Transverse colon (tissue), 4 donors: ENCODE measurements at regions not wholly inside any gene's neighbourhood (a gene's known extent, or its start where the extent isn't known, plus 50 kb on each side); places are given as distances from the start of the nearest gene placed in this dataset.
"Not testable (repeated sequence)": the region's sequence is repeated elsewhere in the genome, so short reads cannot be mapped to it uniquely, and the experiment has no call there.

ENCODE experiments used
- DNase-seq: peaks from one replicate; pipeline ENCODE4 v3.0.0-alpha.2; 2019
- H3K27ac ChIP-seq, 4 donors: fragments of 200-600 bp; sonication (generic); 2 replicates each; pipeline ENCODE4 v1.5.1; 2016 to 2018; ENCODE audit warnings: inconsistent platforms in 4 of 4
- H3K27me3 ChIP-seq: fragments of 200-600 bp; sonication (generic); 2 replicates; pipeline ENCODE4 v1.5.1; 2017; ENCODE audit warnings: inconsistent platforms
- H3K36me3 ChIP-seq, 4 donors: fragments of 200-600 bp; sonication (generic); 2 replicates each; pipeline ENCODE4 v1.5.1; 2017 to 2019; ENCODE audit warnings: inconsistent platforms in 4 of 4
- H3K4me1 ChIP-seq, 4 donors: fragments of 200-600 bp; sonication (generic); 2 replicates each; pipeline ENCODE4 v1.5.1; 2017 to 2020; ENCODE audit warnings: inconsistent platforms in 4 of 4
- H3K4me3 ChIP-seq, 4 donors: fragments of 200-600 bp; sonication (generic); 1 replicate in 1 of 4; 2 replicates in 3 of 4; pipeline versions ENCODE4 v1.5.1 to v1.6.1; 2017 to 2019; ENCODE audit warnings: inconsistent platforms in 4 of 4
- H3K9me3 ChIP-seq, 2 donors: fragments of 200-600 bp; sonication (generic); 2 replicates each; pipeline ENCODE4 v1.5.1; 2017 to 2019; ENCODE audit warnings: inconsistent platforms in 2 of 2
- EP300 ChIP-seq: sonication (generic); formaldehyde crosslinking; IDR thresholded peaks from one replicate; pipeline ENCODE4 v1.6.1; 2017; ENCODE audit warnings: antibody characterized with exemption, low read depth
- POLR2A ChIP-seq: fragments of 450-650 bp; IDR thresholded peaks from one replicate; pipeline ENCODE4 v1.6.1; 2016; ENCODE audit warnings: antibody characterized with exemption, mild to moderate bottlenecking, moderate library complexity
- POLR2AphosphoS5 ChIP-seq, 3 donors: sonication (generic); formaldehyde crosslinking; IDR thresholded peaks; one replicate each; pipeline ENCODE4 v1.6.1; 2016; ENCODE audit warnings: antibody characterized with exemption in 3 of 3
- WGBS, 2 donors: methylation state at CpG; one replicate each; pipeline ENCODE4 v1.1.5; 2018; ENCODE audit warnings: low coverage in 1 of 2; 5-methylcytosine and 5-hydroxymethylcytosine counted together
- in situ Hi-C, 4 donors: fragments of 200-750 bp; cut with MboI; loops; one replicate each; pipeline versions ENCODE4 v1.15.0 to v1.15.1; 2017; ENCODE audit warnings: low sequenced_read_pairs in 3 of 4, low pct_ligation_motif_present in 1 of 4, low pct_unique_long_range_greater_than_20kb in 1 of 4
- intact Hi-C: fragments of 100-400 bp; cut with DNase I; formaldehyde crosslinking; loops from one replicate; pipeline ENCODE4 v1.15.1; 2023; ENCODE audit warnings: low total_unique reads
- TF ChIP-seq, protein P1 (sequence below), 5 experiments: fragments of 200-600 bp in 3 of 5; fragments of 450-650 bp in 2 of 5; sonication (generic) in 3 of 5; IDR thresholded peaks; 1 replicate in 2 of 5; 2 replicates in 3 of 5; pipeline ENCODE4 v1.5.1; 2016 to 2017; ENCODE audit warnings: antibody characterized with exemption in 5 of 5, inconsistent platforms in 3 of 5, mild to moderate bottlenecking in 2 of 5, moderate library complexity in 1 of 5

DNA sequence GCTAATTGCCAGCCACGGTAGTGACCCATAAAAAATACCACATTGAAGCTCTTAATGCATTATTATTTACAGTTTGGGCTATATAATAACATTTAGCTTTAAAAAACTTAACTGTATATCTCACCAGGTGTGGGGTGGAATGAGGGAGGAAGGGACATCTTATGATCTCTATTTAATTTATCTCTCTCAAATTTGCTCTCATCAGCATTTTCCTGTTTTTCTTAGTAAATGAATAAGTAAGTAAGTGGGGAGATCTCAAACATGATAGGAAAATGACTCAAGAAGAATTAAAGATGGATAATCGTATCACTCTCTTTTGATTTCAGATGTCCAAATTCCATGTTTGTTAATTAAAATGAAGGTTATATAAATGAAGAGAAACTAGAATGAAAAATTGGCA lies 200.7 kb upstream of the NR3C2 start:
- in situ Hi-C loops, result no loop called here
- Histone ChIP-seq H3K27ac (no peak overlapping the region), H3K4me1 (no peaks in the 10 kb centered on the region), H3K9me3 (peaks cover 5 to 11% of the 10 kb centered on the region in 2 donors), H3K27me3 (no peaks in the 10 kb centered on the region), H3K4me3 (no peak overlapping the region), H3K36me3 (peaks cover 0 to 9% (median 3%) of the 10 kb centered on the region in 4 donors)
- WGBS, 2 donors, result 83 to 84% methylated on average over 2 of the region's 2 CpGs
- no peak for DNase-seq
- TF ChIP-seq POLR2AphosphoS5 (IDR thresholded peaks at IDR 0.05), result no peak
- no peak for TF ChIP-seq POLR2A
- TF ChIP-seq, protein P1, sequence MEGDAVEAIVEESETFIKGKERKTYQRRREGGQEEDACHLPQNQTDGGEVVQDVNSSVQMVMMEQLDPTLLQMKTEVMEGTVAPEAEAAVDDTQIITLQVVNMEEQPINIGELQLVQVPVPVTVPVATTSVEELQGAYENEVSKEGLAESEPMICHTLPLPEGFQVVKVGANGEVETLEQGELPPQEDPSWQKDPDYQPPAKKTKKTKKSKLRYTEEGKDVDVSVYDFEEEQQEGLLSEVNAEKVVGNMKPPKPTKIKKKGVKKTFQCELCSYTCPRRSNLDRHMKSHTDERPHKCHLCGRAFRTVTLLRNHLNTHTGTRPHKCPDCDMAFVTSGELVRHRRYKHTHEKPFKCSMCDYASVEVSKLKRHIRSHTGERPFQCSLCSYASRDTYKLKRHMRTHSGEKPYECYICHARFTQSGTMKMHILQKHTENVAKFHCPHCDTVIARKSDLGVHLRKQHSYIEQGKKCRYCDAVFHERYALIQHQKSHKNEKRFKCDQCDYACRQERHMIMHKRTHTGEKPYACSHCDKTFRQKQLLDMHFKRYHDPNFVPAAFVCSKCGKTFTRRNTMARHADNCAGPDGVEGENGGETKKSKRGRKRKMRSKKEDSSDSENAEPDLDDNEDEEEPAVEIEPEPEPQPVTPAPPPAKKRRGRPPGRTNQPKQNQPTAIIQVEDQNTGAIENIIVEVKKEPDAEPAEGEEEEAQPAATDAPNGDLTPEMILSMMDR (IDR thresholded peaks at IDR 0.05), result no peak
- intact Hi-C loops, result no loop called here

DNA sequence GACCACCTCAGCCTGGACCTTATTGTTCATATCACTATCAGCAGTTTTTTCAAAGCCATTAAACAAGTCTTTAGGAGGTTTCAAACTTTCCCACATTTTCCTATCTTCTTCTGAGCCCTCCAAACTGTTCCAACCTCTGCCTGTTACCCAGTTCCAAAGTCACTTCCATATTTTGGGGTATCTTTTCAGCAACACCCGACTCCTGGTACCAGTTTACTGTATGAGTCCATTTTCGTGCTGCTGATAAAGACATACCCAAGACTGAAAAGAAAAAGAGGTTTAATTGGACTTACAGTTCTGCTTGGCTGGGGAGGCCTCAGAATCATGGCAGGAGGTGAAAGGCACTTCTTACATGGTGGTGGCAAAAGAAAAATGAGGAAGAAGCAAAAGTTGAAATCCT lies 195.9 kb upstream of the NR3C2 start:
- H3K27ac ChIP-seq, in situ Hi-C loops, H3K27me3 ChIP-seq, H3K4me3 ChIP-seq, DNase-seq, intact Hi-C loops: not testable (repeated sequence)
- peaks cover 0 to 13% (median 6%) of the 10 kb centered on the region in 4 donors for H3K36me3 ChIP-seq
- 74 to 100% methylated on average over 1 to 2 of the region's 2 CpGs for WGBS, 2 donors
- H3K9me3 ChIP-seq, result peaks cover 13 to 15% of the 10 kb centered on the region in 2 donors
- H3K4me1 ChIP-seq, result peaks cover 0 to 22% (median 8%) of the 10 kb centered on the region in 4 donors

DNA sequence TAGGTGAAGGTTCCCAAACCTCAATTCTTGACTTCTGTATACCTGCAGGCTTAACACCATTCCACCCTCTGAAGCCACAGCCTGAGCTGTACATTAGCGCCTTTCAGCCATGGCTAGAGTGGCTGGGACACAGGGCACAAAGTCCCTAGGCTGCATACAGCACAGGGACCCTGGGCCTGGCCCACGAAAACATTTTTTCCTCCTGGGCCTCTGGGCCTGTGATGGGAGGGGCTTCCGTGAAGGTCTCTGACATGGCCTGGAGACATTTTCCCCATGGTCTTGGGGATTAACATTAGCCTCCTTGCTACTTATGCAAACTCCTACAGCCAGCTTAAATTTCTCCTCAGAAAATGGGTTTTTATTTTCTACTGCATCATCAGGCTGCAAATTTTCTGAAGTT lies 195.2 kb upstream of the NR3C2 start:
- DNase-seq, intact Hi-C loops, in situ Hi-C loops, H3K4me3 ChIP-seq, H3K27me3 ChIP-seq, H3K27ac ChIP-seq: not testable (repeated sequence)
- Histone ChIP-seq H3K4me1 (peaks cover 0 to 22% (median 8%) of the 10 kb centered on the region in 4 donors), H3K36me3 (peaks cover 0 to 13% (median 6%) of the 10 kb centered on the region in 4 donors), H3K9me3 (peaks cover 13 to 15% of the 10 kb centered on the region in 2 donors)
- WGBS, 2 donors, result 93 to 100% methylated on average over 2 to 3 of the region's 3 CpGs

DNA sequence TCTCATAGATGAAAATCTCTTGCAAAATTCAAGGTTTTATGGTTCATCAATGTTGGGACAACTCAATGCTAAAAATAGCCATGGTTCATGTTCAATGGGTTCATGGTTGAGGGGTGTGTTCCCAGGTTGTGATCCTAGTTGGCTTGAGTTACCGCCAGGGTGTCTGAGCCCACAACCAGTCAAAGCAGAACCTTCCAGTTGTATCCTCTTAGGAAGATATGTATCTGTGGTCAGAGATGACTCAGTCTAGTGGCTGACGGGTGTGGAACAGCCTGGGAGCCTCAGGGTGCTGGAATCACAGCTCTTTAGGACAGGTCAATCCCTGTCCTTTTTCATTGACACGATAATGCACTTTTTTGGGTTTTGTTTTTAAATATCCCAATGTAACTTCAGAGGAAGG lies 192.3 kb upstream of the NR3C2 start:
- peaks cover 0 to 22% (median 8%) of the 10 kb centered on the region in 4 donors for H3K4me1 ChIP-seq
- peaks cover 13 to 15% of the 10 kb centered on the region in 2 donors for H3K9me3 ChIP-seq
- in situ Hi-C loops, result no loop called here
- WGBS, 2 donors, result 85% methylated on average over 3 of the region's 3 CpGs; no CpG with 5 or more reads in 1 of the 2 donors
- H3K36me3 ChIP-seq, result peaks cover 0 to 13% (median 4%) of the 10 kb centered on the region in 4 donors
- no peaks in the 10 kb centered on the region for H3K27me3 ChIP-seq
- TF ChIP-seq, protein P1 (IDR thresholded peaks at IDR 0.05), result no peak
- TF ChIP-seq POLR2AphosphoS5 (IDR thresholded peaks at IDR 0.05) (no peak), EP300 (no peak), POLR2A (no peak)
- peak overlapping the region; percentile 2 to 56 (median 17) for H3K27ac ChIP-seq
- no peak for DNase-seq
- no peak overlapping the region for H3K4me3 ChIP-seq
- intact Hi-C loops, result no loop called here

DNA sequence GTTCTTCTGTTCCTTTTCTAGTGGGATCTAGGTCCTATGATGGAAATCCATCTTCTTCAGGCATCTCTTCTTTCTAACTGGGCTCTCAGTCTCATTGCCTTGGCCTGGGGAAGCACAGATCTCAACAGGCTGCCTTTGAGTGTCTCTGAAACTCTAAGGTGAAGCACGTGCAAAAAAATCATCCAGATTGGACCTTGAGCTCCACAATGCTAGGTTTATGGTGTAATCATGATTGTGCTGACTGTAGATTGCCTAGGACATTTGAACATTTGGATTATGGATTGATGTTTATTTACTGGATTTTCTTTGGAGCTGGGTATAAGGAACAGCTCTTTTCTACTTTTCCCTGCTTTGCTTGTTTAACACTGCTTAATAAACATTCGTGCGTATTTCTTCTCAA lies 191.5 kb upstream of the NR3C2 start:
- TF ChIP-seq POLR2A, result no peak
- no peak for TF ChIP-seq EP300
- TF ChIP-seq POLR2AphosphoS5 (IDR thresholded peaks at IDR 0.05), result peak in 1 of 3 donors; percentile 53
- peak; percentile 22 for DNase-seq
- H3K4me3 ChIP-seq, result no peak overlapping the region

DNA sequence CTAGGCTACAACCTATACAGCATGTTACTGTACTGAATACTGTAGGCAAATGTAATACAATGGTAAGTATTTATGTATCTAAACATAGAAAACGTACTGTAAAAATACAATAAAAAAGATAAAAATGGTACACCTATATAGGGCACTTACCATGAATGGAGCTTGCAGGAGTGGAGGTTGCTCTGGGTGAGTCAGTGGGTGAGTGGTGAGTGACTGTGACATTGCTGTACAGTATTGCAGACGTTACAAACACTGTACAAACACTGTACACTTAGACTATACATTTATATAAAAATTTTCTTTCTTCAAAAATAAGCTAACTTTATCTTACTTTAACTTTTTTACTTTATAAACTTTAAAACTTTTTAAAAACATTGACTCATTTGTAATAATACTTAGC lies 190.3 kb upstream of the NR3C2 start:
- H3K9me3 ChIP-seq, result peaks cover 0 to 3% of the 10 kb centered on the region in 2 donors
- WGBS, 2 donors, result 71 to 85% methylated on average over 2 of the region's 2 CpGs
- DNase-seq, result no peak
- TF ChIP-seq POLR2A (no peak), POLR2AphosphoS5 (IDR thresholded peaks at IDR 0.05) (no peak), EP300 (no peak)
- TF ChIP-seq, protein P1 (IDR thresholded peaks at IDR 0.05), result no peak
- no peaks in the 10 kb centered on the region for H3K27me3 ChIP-seq
- peaks cover 0 to 5% (median 0%) of the 10 kb centered on the region in 4 donors for H3K36me3 ChIP-seq
- no peak overlapping the region for H3K4me3 ChIP-seq
- in situ Hi-C loops, result no loop called here
- H3K27ac ChIP-seq, result no peak overlapping the region
- H3K4me1 ChIP-seq, result peaks cover 0 to 22% (median 8%) of the 10 kb centered on the region in 4 donors
- intact Hi-C loops, result no loop called here

More for the DNA sequence above, 191.5 kb upstream of the NR3C2 start:
- Histone ChIP-seq H3K36me3 (peaks cover 0 to 13% (median 4%) of the 10 kb centered on the region in 4 donors), H3K27me3 (no peaks in the 10 kb centered on the region), H3K4me1 (peaks cover 0 to 22% (median 8%) of the 10 kb centered on the region in 4 donors), H3K9me3 (peaks cover 12 to 13% of the 10 kb centered on the region in 2 donors), H3K27ac (peak overlapping the region; percentile 24 to 56 (median 34))
- intact Hi-C loops, result no loop called here
- WGBS, 2 donors, result 54 to 58% methylated on average over 3 of the region's 3 CpGs
- in situ Hi-C loops, result no loop called here
